ENCODE measurements at regions not wholly inside any gene's neighbourhood (a gene's known extent, or its start where the extent isn't known, plus 50 kb on each side); places are given as distances from the start of the nearest gene placed in this dataset.
"Not testable (repeated sequence)": the region's sequence is repeated elsewhere in the genome, so short reads cannot be mapped to it uniquely, and the experiment has no call there.

GRCh38 chr11:134942681-134943080 lies 530.6 kb upstream of the B3GAT1 start:
- DNase-seq: no peak

GRCh38 chr11:134941936-134942600 lies 530.0 kb upstream of the B3GAT1 start:
- not testable (repeated sequence) for DNase-seq

- no peak for DNase-seq
These were observed 529.3 kb upstream of the B3GAT1 start for GRCh38 chr11:134941326-134941725.

GRCh38 chr11:134940441-134941126 lies 528.5 kb upstream of the B3GAT1 start:
- no peak for DNase-seq

GRCh38 chr11:134939905-134940304 lies 527.9 kb upstream of the B3GAT1 start:
- DNase-seq: no peak

GRCh38 chr11:134939031-134939430 lies 527.0 kb upstream of the B3GAT1 start:
- DNase-seq: no peak

- DNase-seq: no peak
These were observed 526.2 kb upstream of the B3GAT1 start for GRCh38 chr11:134938212-134938611.

- not testable (repeated sequence) for DNase-seq
These were observed 525.2 kb upstream of the B3GAT1 start for GRCh38 chr11:134937193-134937592.

- no peak for DNase-seq
These were observed 520.7 kb upstream of the B3GAT1 start for GRCh38 chr11:134932761-134933160.

- no peak for DNase-seq
These were observed 513.4 kb upstream of the B3GAT1 start for GRCh38 chr11:134925432-134925831.

GRCh38 chr11:134923441-134923840 lies 511.4 kb upstream of the B3GAT1 start:
- DNase-seq: no peak

GRCh38 chr11:134921938-134922337 lies 509.9 kb upstream of the B3GAT1 start:
- DNase-seq: no peak

GRCh38 chr11:134920851-134921608 lies 509.0 kb upstream of the B3GAT1 start:
- no peak for DNase-seq

- DNase-seq: no peak
These were observed 504.6 kb upstream of the B3GAT1 start for GRCh38 chr11:134916421-134917213.

GRCh38 chr11:134915881-134916280 lies 503.8 kb upstream of the B3GAT1 start:
- no peak for DNase-seq

GRCh38 chr11:134915212-134915611 lies 503.2 kb upstream of the B3GAT1 start:
- no peak for DNase-seq

GRCh38 chr11:134913999-134914590 lies 502.1 kb upstream of the B3GAT1 start:
- no peak for DNase-seq

- DNase-seq: no peak
These were observed 501.3 kb upstream of the B3GAT1 start for GRCh38 chr11:134913391-134913790.

- peak; percentile 16 for DNase-seq
These were observed 499.6 kb upstream of the B3GAT1 start for GRCh38 chr11:134911514-134912180.

- DNase-seq: no peak
These were observed 496.5 kb upstream of the B3GAT1 start for GRCh38 chr11:134908583-134908982.

- DNase-seq: no peak
These were observed 495.6 kb upstream of the B3GAT1 start for GRCh38 chr11:134907636-134908035.

- no peak for DNase-seq
These were observed 494.4 kb upstream of the B3GAT1 start for GRCh38 chr11:134906356-134906955.

Measured in NCI-H774 (cell line).